SU-DHL-6 (cell line): ENCODE measurements at regions not wholly inside any gene's neighbourhood (a gene's known extent, or its start where the extent isn't known, plus 50 kb on each side); places are given as distances from the start of the nearest gene placed in this dataset.

Experiments used
- CTCF ChIP-seq: fragments of 200-600 bp; sonication (generic); IDR thresholded peaks from one replicate; pipeline ENCODE4 v1.5.1; 2017; ENCODE audit warnings: antibody characterized with exemption, mild to moderate bottlenecking, low read length, moderate library complexity; ENCODE audit not compliant: insufficient read depth, poor library complexity, severe bottlenecking
- EZH2phosphoT487 ChIP-seq: fragments of 200-600 bp; sonication (generic), shearing (Covaris generic); conservative IDR thresholded peaks from 2 replicates; pipeline ENCODE4 v1.6.1; 2018; ENCODE audit warnings: mild to moderate bottlenecking, antibody characterized with exemption, low read length, moderate library complexity, mixed read lengths

DNA sequence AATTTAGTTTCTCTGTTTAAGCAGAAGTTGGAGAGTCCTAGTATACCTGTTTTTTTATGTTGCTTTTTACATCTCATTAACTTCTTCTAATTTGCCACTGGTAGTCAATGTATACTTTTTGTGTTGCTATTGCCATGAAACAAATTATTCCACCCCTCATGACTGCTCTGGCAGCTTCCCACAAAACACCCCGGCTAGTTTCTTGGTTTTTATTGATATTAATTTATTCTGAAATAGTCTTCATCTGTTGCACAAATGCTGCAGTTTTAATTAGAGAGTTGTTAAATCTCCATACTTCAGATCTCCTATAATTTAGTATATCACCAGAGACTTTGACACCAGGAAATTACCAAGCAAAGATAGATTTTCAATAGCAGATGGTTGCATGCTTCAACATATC is 1159.3 kb upstream of the PRR20A start:
- TF ChIP-seq CTCF (no peak), EZH2phosphoT487 (no peak)
